ENCODE measurements at regions not wholly inside any gene's neighbourhood (a gene's known extent, or its start where the extent isn't known, plus 50 kb on each side); places are given as distances from the start of the nearest gene placed in this dataset.
A peak's percentile ranks its signal among the peaks of the same experiment; 100 is the strongest.

DNA sequence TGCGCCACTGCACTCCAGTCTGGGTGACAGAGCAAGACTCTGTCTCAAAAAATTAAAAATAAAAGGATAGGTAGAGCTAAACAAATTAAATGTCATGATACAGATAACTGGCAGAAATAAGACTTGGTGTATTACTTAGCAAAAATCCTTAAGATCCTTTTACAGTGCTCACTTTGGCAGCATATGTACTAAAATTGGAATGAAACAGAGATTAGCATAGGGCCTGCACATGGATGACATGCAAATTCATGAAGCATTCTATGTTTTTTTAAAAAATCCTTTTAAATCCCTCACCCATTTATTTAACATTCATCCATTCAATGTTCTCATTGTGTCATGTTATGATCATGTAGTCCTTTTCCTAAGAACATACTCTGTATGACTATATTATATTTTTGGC lies 528.8 kb downstream of the CD83 start:
- no peak overlapping the region for H3K4me3 Mint-ChIP-seq
- H3K4me1 Mint-ChIP-seq (ENCODE audit: low read depth) = peaks cover 18% of the 10 kb centered on the region
- H3K27ac Mint-ChIP-seq = no peak overlapping the region
- H3K36me3 Mint-ChIP-seq (ENCODE audit: insufficient read depth in 2 of 2) = no peaks in the 10 kb centered on the region
- ATAC-seq (replicated peaks in 1 of 2) (no peak), DNase-seq (no peak)
- no peaks in the 10 kb centered on the region for H3K27me3 Mint-ChIP-seq (ENCODE audit: low read depth)
- H3K9me3 Mint-ChIP-seq = peaks cover 1 to 2% of the 10 kb centered on the region in 2 donors

- Mint-ChIP-seq H3K27me3 (ENCODE audit: low read depth) (no peaks in the 10 kb centered on the region), H3K9me3 (peaks cover 1 to 2% of the 10 kb centered on the region in 2 donors), H3K4me3 (no peak overlapping the region), H3K27ac (no peak overlapping the region), H3K4me1 (ENCODE audit: low read depth) (peaks cover 21% of the 10 kb centered on the region), H3K36me3 (ENCODE audit: insufficient read depth in 2 of 2) (no peaks in the 10 kb centered on the region)
- no peak for DNase-seq
- ATAC-seq (replicated peaks in 1 of 2) = no peak
Observed at GRCh38 chr6:14647357-14647756, 529.8 kb downstream of the CD83 start.

DNA sequence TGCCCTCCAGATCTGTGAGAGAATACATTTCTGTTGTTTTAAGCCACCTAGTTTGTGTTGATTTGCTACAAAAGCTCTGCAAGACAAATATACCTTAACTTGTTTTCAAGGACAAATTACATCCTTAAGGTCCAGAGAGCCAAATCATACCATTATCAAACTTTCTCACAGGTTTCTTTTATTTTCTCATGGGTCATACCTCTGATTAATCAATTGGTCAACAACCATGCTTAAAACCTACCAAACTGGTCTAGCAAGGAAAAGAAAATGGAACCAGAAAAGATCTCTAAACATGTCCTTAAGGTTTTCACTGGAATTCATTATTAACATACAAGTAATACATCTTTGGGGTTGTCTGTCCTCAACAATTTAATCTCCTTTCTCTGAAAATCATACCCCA lies 535.0 kb downstream of the CD83 start:
- peaks cover 14% of the 10 kb centered on the region for H3K4me1 Mint-ChIP-seq (ENCODE audit: low read depth)
- no peak overlapping the region for H3K4me3 Mint-ChIP-seq
- DNase-seq = no peak
- H3K36me3 Mint-ChIP-seq (ENCODE audit: insufficient read depth in 2 of 2) = no peaks in the 10 kb centered on the region
- ATAC-seq (replicated peaks in 1 of 2) = no peak
- peaks cover 1% of the 10 kb centered on the region in 2 donors for H3K9me3 Mint-ChIP-seq
- H3K27me3 Mint-ChIP-seq (ENCODE audit: low read depth) = no peaks in the 10 kb centered on the region
- H3K27ac Mint-ChIP-seq = no peak overlapping the region

DNA sequence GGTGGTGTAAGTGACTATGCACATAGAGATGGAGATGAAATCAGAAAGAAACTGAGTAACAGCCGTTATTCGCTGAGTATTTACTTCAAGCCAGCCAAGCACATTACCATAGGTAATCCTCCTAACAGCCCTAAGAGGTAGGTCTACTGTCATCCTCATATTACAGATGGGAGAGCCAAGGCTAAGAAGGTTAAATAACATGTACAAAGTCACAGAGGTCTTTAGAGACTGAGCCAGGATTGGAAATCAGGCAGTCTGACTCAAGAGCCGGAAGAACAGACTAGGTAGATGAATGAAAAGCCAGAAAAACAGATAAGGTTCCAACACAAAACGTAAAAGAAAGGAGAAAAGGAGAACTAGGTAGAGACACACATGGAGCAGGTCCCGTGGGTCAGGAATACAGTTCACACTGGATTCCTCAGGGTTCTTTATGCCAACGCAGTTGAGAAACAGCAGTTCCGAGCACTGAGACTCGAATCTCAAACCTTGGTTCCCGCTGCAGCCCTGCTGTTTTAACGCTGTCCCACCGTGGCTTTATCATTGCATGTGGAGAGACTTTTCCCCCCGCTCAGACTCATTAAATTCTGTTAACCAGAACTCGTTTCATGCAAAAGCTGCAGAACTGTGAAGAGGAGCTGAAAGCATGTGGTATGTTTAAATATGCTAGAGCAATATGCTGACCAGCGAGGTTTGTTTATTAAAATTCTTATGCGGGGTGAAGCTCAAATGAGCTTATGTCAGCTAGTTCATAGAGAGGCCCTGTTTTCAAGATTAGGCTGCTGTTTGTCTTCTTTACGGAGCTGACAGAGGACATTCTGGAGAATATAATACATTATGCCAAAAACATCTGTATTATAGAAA lies 537.9 kb downstream of the CD83 start:
- Mint-ChIP-seq H3K36me3 (ENCODE audit: insufficient read depth in 2 of 2) (no peaks in the 10 kb centered on the region), H3K27me3 (ENCODE audit: low read depth) (no peaks in the 10 kb centered on the region), H3K4me3 (peak overlapping the region; percentile 30 to 68), H3K9me3 (peaks cover 0 to 1% of the 10 kb centered on the region in 2 donors), H3K4me1 (ENCODE audit: low read depth) (peaks cover 13% of the 10 kb centered on the region), H3K27ac (peak overlapping the region; percentile 52)
- ATAC-seq (replicated peaks in 1 of 2) (no peak), DNase-seq (no peak)

- DNase-seq (no peak), ATAC-seq (replicated peaks in 1 of 2) (peak; percentile 39 to 53)
- Mint-ChIP-seq H3K27ac (peak overlapping the region; percentile 52), H3K4me1 (ENCODE audit: low read depth) (peaks cover 9% of the 10 kb centered on the region), H3K36me3 (ENCODE audit: insufficient read depth in 2 of 2) (no peaks in the 10 kb centered on the region), H3K9me3 (peaks cover 0 to 1% of the 10 kb centered on the region in 2 donors), H3K27me3 (ENCODE audit: low read depth) (no peaks in the 10 kb centered on the region), H3K4me3 (peak overlapping the region; percentile 30 to 68)
Observed at GRCh38 chr6:14656078-14656521, 538.5 kb downstream of the CD83 start.

- Mint-ChIP-seq H3K4me1 (ENCODE audit: low read depth) (peaks cover 4% of the 10 kb centered on the region), H3K9me3 (peaks cover 0 to 1% of the 10 kb centered on the region in 2 donors), H3K4me3 (peak overlapping the region; percentile 30 to 68), H3K36me3 (ENCODE audit: insufficient read depth in 2 of 2) (no peaks in the 10 kb centered on the region), H3K27ac (peak overlapping the region; percentile 34), H3K27me3 (ENCODE audit: low read depth) (no peaks in the 10 kb centered on the region)
- DNase-seq = no peak
- no peak for ATAC-seq (replicated peaks in 1 of 2)
Observed at GRCh38 chr6:14656649-14657048, 539.1 kb downstream of the CD83 start.

DNA sequence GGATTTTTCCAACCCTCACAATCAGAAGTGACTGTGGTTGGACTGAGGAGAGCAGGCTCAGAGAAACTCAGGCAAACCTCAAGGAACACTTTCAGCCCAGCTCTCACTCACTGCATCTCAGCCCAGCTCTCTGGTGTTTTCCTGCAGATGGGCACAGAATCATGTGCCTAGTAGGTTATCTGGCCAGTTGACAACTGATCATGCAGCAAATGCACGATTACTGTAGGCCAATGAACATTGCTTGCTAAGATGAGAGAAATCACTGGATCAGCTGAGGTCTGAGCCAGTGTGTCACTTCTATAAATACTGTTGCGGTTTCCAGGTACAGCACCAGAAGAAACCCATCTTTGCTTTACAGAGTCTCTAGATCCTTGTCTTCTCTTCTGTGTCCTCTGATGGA lies 540.5 kb downstream of the CD83 start:
- Mint-ChIP-seq H3K27me3 (ENCODE audit: low read depth) (no peaks in the 10 kb centered on the region), H3K4me1 (ENCODE audit: low read depth) (no peaks in the 10 kb centered on the region), H3K36me3 (ENCODE audit: insufficient read depth in 2 of 2) (no peaks in the 10 kb centered on the region), H3K4me3 (no peak overlapping the region), H3K9me3 (peaks cover 0 to 1% of the 10 kb centered on the region in 2 donors), H3K27ac (no peak overlapping the region)
- DNase-seq = no peak
- ATAC-seq (replicated peaks in 1 of 2) = peak; percentile 16 to 42

- Mint-ChIP-seq H3K9me3 (peaks cover 0 to 1% of the 10 kb centered on the region in 2 donors), H3K36me3 (ENCODE audit: insufficient read depth in 2 of 2) (no peaks in the 10 kb centered on the region), H3K4me3 (peak overlapping the region; percentile 20 to 44), H3K27ac (no peak overlapping the region), H3K27me3 (ENCODE audit: low read depth) (no peaks in the 10 kb centered on the region), H3K4me1 (ENCODE audit: low read depth) (peaks cover 3% of the 10 kb centered on the region)
- DNase-seq = peak in 1 of 2 donors; percentile 18
- ATAC-seq (replicated peaks in 1 of 2) = peak in 1 of 2 donors; percentile 27
Observed at GRCh38 chr6:14658886-14659561, 541.5 kb downstream of the CD83 start.

- DNase-seq = no peak
- no peak for ATAC-seq (replicated peaks in 1 of 2)
- Mint-ChIP-seq H3K36me3 (ENCODE audit: insufficient read depth in 2 of 2) (no peaks in the 10 kb centered on the region), H3K9me3 (no peaks in the 10 kb centered on the region), H3K27me3 (ENCODE audit: low read depth) (no peaks in the 10 kb centered on the region), H3K4me1 (ENCODE audit: low read depth) (peaks cover 12% of the 10 kb centered on the region), H3K27ac (peak overlapping the region; percentile 9), H3K4me3 (no peak overlapping the region)
Observed at GRCh38 chr6:14659841-14660240, 542.3 kb downstream of the CD83 start.

DNA sequence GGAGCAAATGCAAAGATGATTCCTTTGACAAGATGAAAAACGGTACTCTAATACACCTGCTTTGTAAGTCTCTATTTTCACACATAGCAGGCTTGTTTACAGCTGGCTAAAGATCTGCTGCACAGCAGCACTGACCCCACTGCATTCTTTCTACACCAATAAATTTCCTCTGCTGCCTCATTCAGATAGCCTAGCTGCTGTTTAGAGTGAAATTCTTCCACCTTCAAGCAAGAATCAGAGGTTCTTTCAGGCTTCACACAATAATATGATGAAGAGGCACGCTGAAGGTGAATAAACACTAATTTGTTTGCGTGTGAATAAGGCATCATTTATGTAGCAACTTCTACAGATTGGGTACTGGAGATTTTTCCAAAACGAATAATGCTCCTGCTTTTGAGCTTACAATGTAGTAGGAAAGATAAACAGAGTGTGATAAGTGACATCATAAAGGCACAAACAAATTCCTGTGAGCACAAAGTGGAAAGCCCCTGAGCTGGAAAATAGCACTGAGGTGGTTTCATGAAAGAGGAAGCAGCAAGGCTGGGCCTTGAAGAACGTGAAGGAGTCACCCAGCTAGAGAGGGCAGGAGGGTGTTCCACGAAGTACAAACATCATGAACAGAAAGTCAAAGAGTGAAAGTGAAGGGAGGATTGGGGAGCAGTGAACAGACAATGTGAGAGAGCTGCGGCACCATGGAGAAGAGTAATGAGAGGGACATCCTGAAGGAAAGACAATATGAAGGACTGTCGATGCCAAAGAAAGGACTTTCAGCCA lies 543.4 kb downstream of the CD83 start:
- Mint-ChIP-seq H3K27me3 (ENCODE audit: low read depth) (no peaks in the 10 kb centered on the region), H3K36me3 (ENCODE audit: insufficient read depth in 2 of 2) (no peaks in the 10 kb centered on the region), H3K27ac (no peak overlapping the region), H3K4me3 (no peak overlapping the region), H3K9me3 (no peaks in the 10 kb centered on the region), H3K4me1 (ENCODE audit: low read depth) (peaks cover 23% of the 10 kb centered on the region)
- DNase-seq (peak in 1 of 2 donors; percentile 48), ATAC-seq (replicated peaks in 1 of 2) (peak; percentile 26 to 37)

DNA sequence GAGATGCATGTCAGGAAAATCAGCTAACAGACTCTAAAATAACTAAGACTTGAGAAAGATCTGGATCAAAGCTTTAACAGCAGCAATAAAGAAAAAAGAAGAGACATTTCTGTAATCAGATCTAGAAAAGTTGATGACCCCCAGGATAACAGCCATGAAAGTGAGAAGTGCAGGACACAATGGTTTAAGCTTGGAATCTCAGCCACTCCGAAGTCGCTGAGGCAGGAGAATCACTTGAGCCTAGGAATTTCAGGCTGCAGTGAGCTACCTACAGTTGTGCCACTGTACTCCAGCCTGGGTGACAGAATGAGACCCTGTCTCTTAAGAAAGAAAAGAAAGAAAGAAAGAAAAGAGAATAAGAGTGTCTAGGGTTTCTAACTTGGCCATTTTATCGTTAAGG lies 544.1 kb downstream of the CD83 start:
- H3K27ac Mint-ChIP-seq = no peak overlapping the region
- no peaks in the 10 kb centered on the region for H3K36me3 Mint-ChIP-seq (ENCODE audit: insufficient read depth in 2 of 2)
- ATAC-seq (replicated peaks in 1 of 2) (no peak), DNase-seq (no peak)
- H3K9me3 Mint-ChIP-seq = no peaks in the 10 kb centered on the region
- H3K27me3 Mint-ChIP-seq (ENCODE audit: low read depth) = no peaks in the 10 kb centered on the region
- H3K4me3 Mint-ChIP-seq = no peak overlapping the region
- peaks cover 30% of the 10 kb centered on the region for H3K4me1 Mint-ChIP-seq (ENCODE audit: low read depth)

- Mint-ChIP-seq H3K4me1 (ENCODE audit: low read depth) (peaks cover 33% of the 10 kb centered on the region), H3K36me3 (ENCODE audit: insufficient read depth in 2 of 2) (no peaks in the 10 kb centered on the region), H3K27me3 (ENCODE audit: low read depth) (no peaks in the 10 kb centered on the region), H3K27ac (peak overlapping the region; percentile 51), H3K9me3 (no peaks in the 10 kb centered on the region), H3K4me3 (peak overlapping the region; percentile 51 to 59)
- ATAC-seq (replicated peaks in 1 of 2) (peak; percentile 71 to 83), DNase-seq (peak; percentile 21 to 41)
Observed at GRCh38 chr6:14664112-14664601, 546.6 kb downstream of the CD83 start.

All from activated T-cell treated with anti-CD3 and anti-CD28 coated beads, Interleukin-2, amount 50 U/mL, for 72 hours (primary cell).